OCI-LY3 (cell line): ENCODE measurements at regions not wholly inside any gene's neighbourhood (a gene's known extent, or its start where the extent isn't known, plus 50 kb on each side); places are given as distances from the start of the nearest gene placed in this dataset.

Experiments used
- H2AFZ ChIP-seq: fragments of 200-600, 300-600 bp; shearing (Covaris generic); 2 replicates; pipeline ENCODE4 v1.6.0; 2014; ENCODE audit warnings: antibody characterized with exemption, low read depth, low read length
- H3K27ac ChIP-seq: fragments of 200-600, 300-600 bp; sonication (generic); 2 replicates; pipeline ENCODE4 v1.5.1; 2014; ENCODE audit warnings: mild to moderate bottlenecking, low read length, moderate library complexity, mixed read lengths
- H3K27me3 ChIP-seq: fragments of 200-600, 300-600 bp; sonication (generic); 2 replicates; pipeline ENCODE4 v1.6.1; 2014; ENCODE audit warnings: low read depth, low read length, mixed read lengths
- H3K36me3 ChIP-seq: fragments of 200-600, 300-600 bp; sonication (generic); replicated peaks from 2 replicates; pipeline ENCODE3; 2014; ENCODE audit warnings: low read depth, low read length, mixed read lengths
- H3K4me1 ChIP-seq: fragments of 300-600, 200-600 bp; sonication (generic); 2 replicates; pipeline ENCODE4 v1.6.1; 2014; ENCODE audit warnings: low read length, mixed read lengths
- H3K4me2 ChIP-seq: fragments of 200-600, 300-600 bp; sonication (generic); 2 replicates; pipeline ENCODE4 v1.6.1; 2014; ENCODE audit warnings: low read length, mixed read lengths
- H3K4me3 ChIP-seq: fragments of 300-600, 200-600 bp; sonication (generic); 2 replicates; pipeline ENCODE4 v1.5.1; 2014; ENCODE audit warnings: antibody characterized with exemption, mild to moderate bottlenecking, low read length, moderate library complexity
- H3K79me2 ChIP-seq: fragments of 300-600, 200-600 bp; shearing (Covaris generic); 2 replicates; pipeline ENCODE4 v1.6.1; 2014; ENCODE audit warnings: mild to moderate bottlenecking, low read length, mixed read lengths
- H3K9ac ChIP-seq: fragments of 300-600, 200-600 bp; shearing (Covaris generic); 2 replicates; pipeline ENCODE4 v1.6.0; 2014; ENCODE audit warnings: mild to moderate bottlenecking, low read length, moderate library complexity
- H3K9me3 ChIP-seq: fragments of 200-600, 300-600 bp; shearing (Covaris generic); 2 replicates; pipeline ENCODE4 v1.6.1; 2014; ENCODE audit warnings: low read length, mixed read lengths; ENCODE audit not compliant: insufficient read depth
- H4K20me1 ChIP-seq: fragments of 200-600, 300-600 bp; sonication (generic); 2 replicates; pipeline ENCODE4 v1.6.1; 2016; ENCODE audit warnings: low read length, mixed read lengths; ENCODE audit not compliant: insufficient read depth
- EZH2phosphoT487 ChIP-seq: fragments of 200-600 bp; shearing (Covaris generic); IDR thresholded peaks from 2 replicates; pipeline ENCODE4 v1.6.1; 2018; ENCODE audit warnings: antibody characterized with exemption, mixed run types, low read depth
- TF ChIP-seq, protein P1 (sequence below): fragments of 200-600, 300-600 bp; sonication (generic); IDR thresholded peaks from 2 replicates; pipeline ENCODE4 v1.5.1; 2014; ENCODE audit warnings: antibody characterized with exemption, low read length, low read depth

DNA sequence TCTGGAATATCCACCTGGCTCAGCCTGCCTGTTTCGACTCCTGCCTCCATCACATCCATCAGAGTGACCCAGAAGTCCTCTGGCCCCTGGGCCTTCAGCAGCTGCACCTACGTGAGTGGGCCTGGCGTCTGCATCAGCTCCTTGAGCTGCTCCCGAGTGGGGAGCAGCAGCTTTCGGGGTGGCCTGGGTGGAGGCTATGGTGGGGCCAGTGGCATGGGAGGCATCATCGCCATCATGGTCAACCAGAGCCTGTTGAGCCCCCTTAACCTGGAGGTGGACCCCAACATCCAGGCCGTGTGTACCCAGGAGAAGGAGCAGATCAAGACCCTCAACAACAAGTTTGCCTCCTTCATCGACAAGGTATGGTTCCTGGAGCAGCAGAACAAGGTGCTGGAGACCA, 83.0 kb downstream of the SEC61B start:
- H3K4me1 ChIP-seq = 0 out of 2 replicates have a peak, but pooled peaks cover 5% of the 10 kb centered on the region
- no peak overlapping the region for H3K4me2 ChIP-seq
- no peak for TF ChIP-seq EZH2phosphoT487
- TF ChIP-seq, protein P1, sequence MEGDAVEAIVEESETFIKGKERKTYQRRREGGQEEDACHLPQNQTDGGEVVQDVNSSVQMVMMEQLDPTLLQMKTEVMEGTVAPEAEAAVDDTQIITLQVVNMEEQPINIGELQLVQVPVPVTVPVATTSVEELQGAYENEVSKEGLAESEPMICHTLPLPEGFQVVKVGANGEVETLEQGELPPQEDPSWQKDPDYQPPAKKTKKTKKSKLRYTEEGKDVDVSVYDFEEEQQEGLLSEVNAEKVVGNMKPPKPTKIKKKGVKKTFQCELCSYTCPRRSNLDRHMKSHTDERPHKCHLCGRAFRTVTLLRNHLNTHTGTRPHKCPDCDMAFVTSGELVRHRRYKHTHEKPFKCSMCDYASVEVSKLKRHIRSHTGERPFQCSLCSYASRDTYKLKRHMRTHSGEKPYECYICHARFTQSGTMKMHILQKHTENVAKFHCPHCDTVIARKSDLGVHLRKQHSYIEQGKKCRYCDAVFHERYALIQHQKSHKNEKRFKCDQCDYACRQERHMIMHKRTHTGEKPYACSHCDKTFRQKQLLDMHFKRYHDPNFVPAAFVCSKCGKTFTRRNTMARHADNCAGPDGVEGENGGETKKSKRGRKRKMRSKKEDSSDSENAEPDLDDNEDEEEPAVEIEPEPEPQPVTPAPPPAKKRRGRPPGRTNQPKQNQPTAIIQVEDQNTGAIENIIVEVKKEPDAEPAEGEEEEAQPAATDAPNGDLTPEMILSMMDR = no peak
- no peak overlapping the region for H3K4me3 ChIP-seq
- no peaks in the 10 kb centered on the region for H3K79me2 ChIP-seq
- H3K27ac ChIP-seq = no peak overlapping the region
- H4K20me1 ChIP-seq = no peaks in the 10 kb centered on the region
- H3K9ac ChIP-seq = no peak overlapping the region
- H2AFZ ChIP-seq = no peak overlapping the region
- H3K27me3 ChIP-seq = no peaks in the 10 kb centered on the region
- H3K36me3 ChIP-seq = no peaks in the 10 kb centered on the region
- H3K9me3 ChIP-seq = no peaks in the 10 kb centered on the region

DNA sequence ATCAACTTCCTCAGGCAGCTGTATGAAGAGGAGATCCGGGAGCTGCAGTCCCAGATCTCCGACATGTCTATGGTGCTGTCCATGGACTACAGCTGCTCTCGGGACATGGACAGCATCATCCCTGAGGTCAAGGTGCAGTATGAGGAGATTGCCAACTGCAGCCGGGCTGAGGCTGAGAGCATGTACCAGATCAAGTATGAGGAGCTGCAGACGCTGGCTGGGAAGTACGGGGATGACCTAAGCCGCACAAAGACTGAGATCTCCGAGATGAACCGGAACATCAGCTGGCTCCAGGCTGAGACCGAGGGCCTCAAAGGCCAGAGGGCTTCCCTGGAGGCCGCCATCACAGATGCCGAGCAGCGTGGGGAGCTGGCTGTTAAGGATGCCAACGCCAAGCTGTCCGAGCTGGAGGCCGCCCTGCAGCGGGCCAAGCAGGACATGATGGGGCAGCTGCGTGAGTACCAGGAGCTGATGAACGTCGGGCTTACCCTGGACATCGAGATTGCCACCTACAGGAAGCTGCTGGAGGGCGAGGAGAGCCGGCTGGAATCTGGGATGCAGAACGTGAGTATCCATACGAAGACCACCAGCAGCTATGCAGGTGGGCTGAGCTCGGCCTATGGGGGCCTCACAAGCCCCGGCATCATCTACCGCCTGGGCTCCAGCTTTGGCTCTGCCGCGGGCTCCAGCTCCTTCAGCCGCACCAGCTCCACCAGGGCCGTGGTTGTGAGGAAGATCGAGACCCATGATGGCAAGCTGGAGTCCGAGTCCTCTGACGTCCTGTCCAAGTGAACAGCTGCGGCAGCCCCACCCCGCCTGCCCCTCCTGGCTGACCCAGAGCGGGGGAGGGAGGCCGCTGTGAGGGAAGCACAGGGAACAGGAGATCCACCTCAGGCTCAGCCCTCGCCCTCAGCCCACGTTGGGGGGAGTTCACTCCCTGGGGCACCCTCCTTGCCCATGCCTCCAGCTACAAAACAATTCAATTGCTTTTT, 84.0 kb downstream of the SEC61B start:
- Histone ChIP-seq H3K4me3 (no peak overlapping the region), H3K79me2 (no peaks in the 10 kb centered on the region), H3K4me1 (0 out of 2 replicates have a peak, but pooled peaks cover 5% of the 10 kb centered on the region), H2AFZ (no peak overlapping the region), H3K4me2 (no peak overlapping the region), H3K27ac (no peak overlapping the region), H3K36me3 (no peaks in the 10 kb centered on the region), H3K27me3 (no peaks in the 10 kb centered on the region), H3K9me3 (no peaks in the 10 kb centered on the region), H3K9ac (no peak overlapping the region), H4K20me1 (no peaks in the 10 kb centered on the region)
- TF ChIP-seq EZH2phosphoT487 = no peak
- TF ChIP-seq, protein P1 = no peak

DNA sequence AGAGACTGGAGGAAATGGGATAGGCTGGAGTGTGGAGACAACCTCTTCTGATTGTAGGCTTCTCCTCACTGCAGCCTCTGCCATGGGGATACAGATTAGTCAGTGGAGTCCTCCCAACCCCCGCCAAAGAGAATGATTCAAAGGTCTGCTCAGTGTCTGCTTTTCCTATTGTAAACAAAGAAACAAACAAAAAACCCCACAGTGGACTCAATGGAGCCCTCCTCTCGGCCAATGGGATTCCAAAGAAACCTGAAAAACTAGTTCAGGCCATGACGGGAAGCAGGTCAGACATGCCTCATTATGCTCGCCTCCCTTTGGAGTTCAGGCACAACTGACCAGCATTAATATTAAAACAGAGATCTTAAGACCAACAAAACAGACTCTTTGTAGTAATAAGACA, 85.8 kb downstream of the SEC61B start:
- H3K4me3 ChIP-seq = no peak overlapping the region
- no peak overlapping the region for H2AFZ ChIP-seq
- no peak overlapping the region for H3K4me2 ChIP-seq
- H3K36me3 ChIP-seq = no peaks in the 10 kb centered on the region
- no peaks in the 10 kb centered on the region for H3K79me2 ChIP-seq
- TF ChIP-seq, protein P1 = no peak
- no peak for TF ChIP-seq EZH2phosphoT487
- H3K4me1 ChIP-seq = 0 out of 2 replicates have a peak, but pooled peaks cover 5% of the 10 kb centered on the region
- no peaks in the 10 kb centered on the region for H3K27me3 ChIP-seq
- H4K20me1 ChIP-seq = no peaks in the 10 kb centered on the region
- H3K9ac ChIP-seq = no peak overlapping the region
- H3K9me3 ChIP-seq = no peaks in the 10 kb centered on the region
- no peak overlapping the region for H3K27ac ChIP-seq

DNA sequence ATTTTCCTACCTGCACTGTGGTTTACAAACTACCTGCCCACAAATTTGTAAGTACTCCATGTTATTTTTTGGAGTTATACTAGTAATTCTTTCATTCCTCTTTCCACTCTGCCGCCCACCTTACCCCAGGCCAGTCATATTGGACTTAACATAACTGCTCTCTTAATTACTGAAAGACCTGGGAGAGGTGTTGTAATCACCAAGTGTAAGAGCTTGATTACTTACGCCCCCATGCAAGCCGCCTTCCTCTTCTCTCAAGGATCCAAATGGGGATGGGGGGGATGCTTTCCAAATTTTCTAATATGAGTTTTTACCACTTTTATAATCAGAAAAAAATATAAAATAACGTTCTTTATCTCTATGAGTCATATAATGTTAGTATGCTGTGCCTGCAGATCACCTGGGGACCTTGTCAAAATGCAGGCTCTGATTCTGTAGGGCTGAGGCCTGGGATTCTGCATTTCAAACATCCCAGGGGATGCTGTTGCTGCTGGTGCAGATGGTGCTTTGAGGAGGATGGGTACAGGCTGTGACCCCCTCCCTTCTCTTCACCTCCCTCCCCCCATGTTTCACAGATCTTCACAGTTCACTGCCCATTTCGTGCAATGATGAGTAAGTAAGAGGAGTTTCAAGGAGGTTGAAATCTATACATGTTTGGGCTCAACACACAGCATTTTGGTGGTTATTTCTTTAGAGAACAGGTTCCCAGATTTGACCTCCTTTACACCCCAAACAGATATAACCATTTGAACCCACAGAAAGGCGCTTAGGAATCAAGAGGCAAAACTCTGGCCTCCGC, 87.3 kb downstream of the SEC61B start:
- Histone ChIP-seq H3K36me3 (no peaks in the 10 kb centered on the region), H2AFZ (no peak overlapping the region), H3K4me3 (no peak overlapping the region), H4K20me1 (no peaks in the 10 kb centered on the region), H3K79me2 (no peaks in the 10 kb centered on the region), H3K4me1 (0 out of 2 replicates have a peak, but pooled peaks cover 5% of the 10 kb centered on the region), H3K4me2 (no peak overlapping the region), H3K27ac (no peak overlapping the region), H3K9ac (no peak overlapping the region), H3K27me3 (no peaks in the 10 kb centered on the region), H3K9me3 (no peaks in the 10 kb centered on the region)
- TF ChIP-seq EZH2phosphoT487 = no peak
- TF ChIP-seq, protein P1 = no peak
